Neural cell (in vitro differentiated cells): ENCODE measurements at regions not wholly inside any gene's neighbourhood (a gene's known extent, or its start where the extent isn't known, plus 50 kb on each side); places are given as distances from the start of the nearest gene placed in this dataset.

Source experiments
- RAD21 ChIP-seq: fragments of 450-650 bp; conservative IDR thresholded peaks from 2 replicates; pipeline ENCODE4 v1.6.1; 2014; ENCODE audit warnings: antibody characterized with exemption, mild to moderate bottlenecking, moderate library complexity
- TAF1 ChIP-seq: IDR thresholded peaks from 2 replicates; pipeline ENCODE4 v1.6.1; 2012; ENCODE audit warnings: low read depth
- TF ChIP-seq, protein P1 (sequence below): fragments of 450-650 bp; IDR thresholded peaks from 2 replicates; pipeline ENCODE4 v1.5.1; 2014; ENCODE audit warnings: antibody characterized with exemption, mild to moderate bottlenecking, moderate library complexity; ENCODE audit not compliant: poor library complexity, severe bottlenecking

DNA sequence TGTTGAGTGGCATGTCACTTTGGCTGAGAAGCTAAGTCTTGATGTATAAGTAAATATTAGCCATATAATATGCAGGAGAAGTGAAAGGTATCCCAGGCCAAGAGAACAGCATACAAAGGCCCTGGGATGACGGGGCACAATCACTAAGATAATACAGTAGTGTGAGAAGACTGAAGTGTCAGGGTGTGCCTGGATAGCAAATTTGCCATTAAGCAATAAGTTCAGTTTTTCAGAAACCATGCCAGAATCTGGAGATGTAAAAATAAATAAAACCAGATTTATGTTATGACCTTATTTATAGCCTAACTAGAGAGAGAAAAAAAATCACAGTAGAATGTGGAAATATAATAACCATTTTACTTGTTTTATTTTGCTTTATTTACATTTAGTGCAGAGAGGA, 1858.7 kb upstream of the CELF4 start:
- TF ChIP-seq, protein P1, sequence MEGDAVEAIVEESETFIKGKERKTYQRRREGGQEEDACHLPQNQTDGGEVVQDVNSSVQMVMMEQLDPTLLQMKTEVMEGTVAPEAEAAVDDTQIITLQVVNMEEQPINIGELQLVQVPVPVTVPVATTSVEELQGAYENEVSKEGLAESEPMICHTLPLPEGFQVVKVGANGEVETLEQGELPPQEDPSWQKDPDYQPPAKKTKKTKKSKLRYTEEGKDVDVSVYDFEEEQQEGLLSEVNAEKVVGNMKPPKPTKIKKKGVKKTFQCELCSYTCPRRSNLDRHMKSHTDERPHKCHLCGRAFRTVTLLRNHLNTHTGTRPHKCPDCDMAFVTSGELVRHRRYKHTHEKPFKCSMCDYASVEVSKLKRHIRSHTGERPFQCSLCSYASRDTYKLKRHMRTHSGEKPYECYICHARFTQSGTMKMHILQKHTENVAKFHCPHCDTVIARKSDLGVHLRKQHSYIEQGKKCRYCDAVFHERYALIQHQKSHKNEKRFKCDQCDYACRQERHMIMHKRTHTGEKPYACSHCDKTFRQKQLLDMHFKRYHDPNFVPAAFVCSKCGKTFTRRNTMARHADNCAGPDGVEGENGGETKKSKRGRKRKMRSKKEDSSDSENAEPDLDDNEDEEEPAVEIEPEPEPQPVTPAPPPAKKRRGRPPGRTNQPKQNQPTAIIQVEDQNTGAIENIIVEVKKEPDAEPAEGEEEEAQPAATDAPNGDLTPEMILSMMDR: no peak
- TF ChIP-seq RAD21 (no peak), TAF1 (no peak)
